OCI-LY3 (cell line): ENCODE measurements at regions not wholly inside any gene's neighbourhood (a gene's known extent, or its start where the extent isn't known, plus 50 kb on each side); places are given as distances from the start of the nearest gene placed in this dataset.

ENCODE experiments used
- H2AFZ ChIP-seq: fragments of 200-600, 300-600 bp; shearing (Covaris generic); 2 replicates; pipeline ENCODE4 v1.6.0; 2014; ENCODE audit warnings: antibody characterized with exemption, low read depth, low read length
- H3K27ac ChIP-seq: fragments of 200-600, 300-600 bp; sonication (generic); 2 replicates; pipeline ENCODE4 v1.5.1; 2014; ENCODE audit warnings: mild to moderate bottlenecking, low read length, moderate library complexity, mixed read lengths
- H3K27me3 ChIP-seq: fragments of 200-600, 300-600 bp; sonication (generic); 2 replicates; pipeline ENCODE4 v1.6.1; 2014; ENCODE audit warnings: low read depth, low read length, mixed read lengths
- H3K36me3 ChIP-seq: fragments of 200-600, 300-600 bp; sonication (generic); replicated peaks from 2 replicates; pipeline ENCODE3; 2014; ENCODE audit warnings: low read depth, low read length, mixed read lengths
- H3K4me1 ChIP-seq: fragments of 300-600, 200-600 bp; sonication (generic); 2 replicates; pipeline ENCODE4 v1.6.1; 2014; ENCODE audit warnings: low read length, mixed read lengths
- H3K4me2 ChIP-seq: fragments of 200-600, 300-600 bp; sonication (generic); 2 replicates; pipeline ENCODE4 v1.6.1; 2014; ENCODE audit warnings: low read length, mixed read lengths
- H3K4me3 ChIP-seq: fragments of 300-600, 200-600 bp; sonication (generic); 2 replicates; pipeline ENCODE4 v1.5.1; 2014; ENCODE audit warnings: antibody characterized with exemption, mild to moderate bottlenecking, low read length, moderate library complexity
- H3K79me2 ChIP-seq: fragments of 300-600, 200-600 bp; shearing (Covaris generic); 2 replicates; pipeline ENCODE4 v1.6.1; 2014; ENCODE audit warnings: mild to moderate bottlenecking, low read length, mixed read lengths
- H3K9ac ChIP-seq: fragments of 300-600, 200-600 bp; shearing (Covaris generic); 2 replicates; pipeline ENCODE4 v1.6.0; 2014; ENCODE audit warnings: mild to moderate bottlenecking, low read length, moderate library complexity
- H3K9me3 ChIP-seq: fragments of 200-600, 300-600 bp; shearing (Covaris generic); 2 replicates; pipeline ENCODE4 v1.6.1; 2014; ENCODE audit warnings: low read length, mixed read lengths; ENCODE audit not compliant: insufficient read depth
- H4K20me1 ChIP-seq: fragments of 200-600, 300-600 bp; sonication (generic); 2 replicates; pipeline ENCODE4 v1.6.1; 2016; ENCODE audit warnings: low read length, mixed read lengths; ENCODE audit not compliant: insufficient read depth
- EZH2phosphoT487 ChIP-seq: fragments of 200-600 bp; shearing (Covaris generic); IDR thresholded peaks from 2 replicates; pipeline ENCODE4 v1.6.1; 2018; ENCODE audit warnings: antibody characterized with exemption, mixed run types, low read depth
- TF ChIP-seq, protein P1 (sequence below): fragments of 200-600, 300-600 bp; sonication (generic); IDR thresholded peaks from 2 replicates; pipeline ENCODE4 v1.5.1; 2014; ENCODE audit warnings: antibody characterized with exemption, low read length, low read depth

DNA sequence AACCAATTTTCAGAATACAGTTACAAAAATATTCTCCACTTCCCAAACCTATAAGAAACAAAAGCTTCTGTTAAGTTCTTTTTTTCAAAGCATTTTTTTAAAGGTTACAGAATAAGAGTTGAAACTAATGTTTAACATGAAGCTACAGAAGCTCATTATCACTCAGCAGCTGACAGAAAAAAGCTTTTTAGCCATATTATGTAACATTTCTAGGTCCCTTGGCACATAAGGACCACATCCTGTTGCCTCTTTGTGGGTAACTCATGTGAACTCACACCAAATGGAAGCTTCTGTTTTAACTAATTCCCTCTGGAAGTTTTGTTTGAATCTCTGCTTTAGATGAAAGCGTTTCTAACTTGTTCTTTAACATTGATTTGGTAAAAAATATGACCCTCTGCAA lies 242.5 kb upstream of the TMPRSS15 start:
- H3K4me3 ChIP-seq, result no peak overlapping the region

DNA sequence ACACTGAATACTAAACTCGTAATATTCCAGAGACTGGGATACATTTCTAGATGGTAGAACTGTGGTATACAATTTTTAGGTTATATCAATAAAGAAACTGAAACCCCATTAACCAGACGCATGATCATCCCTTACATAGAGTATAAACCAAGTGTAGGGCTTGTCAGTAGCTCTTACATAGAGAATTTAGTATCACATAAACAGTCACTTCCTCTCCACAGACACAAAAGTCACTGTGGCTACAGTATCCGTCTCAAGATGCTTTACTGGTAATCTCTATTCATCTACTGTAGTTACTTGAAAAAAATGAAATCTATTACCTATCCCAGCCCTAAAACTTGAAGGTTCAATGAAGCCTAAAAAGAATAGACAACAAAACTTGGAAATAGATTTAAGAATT lies 252.3 kb upstream of the TMPRSS15 start:
- no peak for TF ChIP-seq EZH2phosphoT487
- H3K27me3 ChIP-seq, result no peaks in the 10 kb centered on the region
- H4K20me1 ChIP-seq, result no peaks in the 10 kb centered on the region
- H3K9ac ChIP-seq, result no peak overlapping the region
- H2AFZ ChIP-seq, result no peak overlapping the region
- no peaks in the 10 kb centered on the region for H3K4me1 ChIP-seq
- H3K9me3 ChIP-seq, result no peaks in the 10 kb centered on the region
- no peak overlapping the region for H3K4me2 ChIP-seq
- H3K27ac ChIP-seq, result no peak overlapping the region
- H3K4me3 ChIP-seq, result no peak overlapping the region
- no peaks in the 10 kb centered on the region for H3K79me2 ChIP-seq
- H3K36me3 ChIP-seq, result no peaks in the 10 kb centered on the region

More for the DNA sequence above, 242.5 kb upstream of the TMPRSS15 start:
- Histone ChIP-seq H3K36me3 (no peaks in the 10 kb centered on the region), H2AFZ (no peak overlapping the region), H3K9me3 (no peaks in the 10 kb centered on the region), H3K4me2 (no peak overlapping the region), H3K27me3 (no peaks in the 10 kb centered on the region), H3K79me2 (no peaks in the 10 kb centered on the region), H4K20me1 (no peaks in the 10 kb centered on the region), H3K9ac (no peak overlapping the region), H3K27ac (no peak overlapping the region), H3K4me1 (no peaks in the 10 kb centered on the region)
- no peak for TF ChIP-seq EZH2phosphoT487
- TF ChIP-seq, protein P1, sequence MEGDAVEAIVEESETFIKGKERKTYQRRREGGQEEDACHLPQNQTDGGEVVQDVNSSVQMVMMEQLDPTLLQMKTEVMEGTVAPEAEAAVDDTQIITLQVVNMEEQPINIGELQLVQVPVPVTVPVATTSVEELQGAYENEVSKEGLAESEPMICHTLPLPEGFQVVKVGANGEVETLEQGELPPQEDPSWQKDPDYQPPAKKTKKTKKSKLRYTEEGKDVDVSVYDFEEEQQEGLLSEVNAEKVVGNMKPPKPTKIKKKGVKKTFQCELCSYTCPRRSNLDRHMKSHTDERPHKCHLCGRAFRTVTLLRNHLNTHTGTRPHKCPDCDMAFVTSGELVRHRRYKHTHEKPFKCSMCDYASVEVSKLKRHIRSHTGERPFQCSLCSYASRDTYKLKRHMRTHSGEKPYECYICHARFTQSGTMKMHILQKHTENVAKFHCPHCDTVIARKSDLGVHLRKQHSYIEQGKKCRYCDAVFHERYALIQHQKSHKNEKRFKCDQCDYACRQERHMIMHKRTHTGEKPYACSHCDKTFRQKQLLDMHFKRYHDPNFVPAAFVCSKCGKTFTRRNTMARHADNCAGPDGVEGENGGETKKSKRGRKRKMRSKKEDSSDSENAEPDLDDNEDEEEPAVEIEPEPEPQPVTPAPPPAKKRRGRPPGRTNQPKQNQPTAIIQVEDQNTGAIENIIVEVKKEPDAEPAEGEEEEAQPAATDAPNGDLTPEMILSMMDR, result no peak

DNA sequence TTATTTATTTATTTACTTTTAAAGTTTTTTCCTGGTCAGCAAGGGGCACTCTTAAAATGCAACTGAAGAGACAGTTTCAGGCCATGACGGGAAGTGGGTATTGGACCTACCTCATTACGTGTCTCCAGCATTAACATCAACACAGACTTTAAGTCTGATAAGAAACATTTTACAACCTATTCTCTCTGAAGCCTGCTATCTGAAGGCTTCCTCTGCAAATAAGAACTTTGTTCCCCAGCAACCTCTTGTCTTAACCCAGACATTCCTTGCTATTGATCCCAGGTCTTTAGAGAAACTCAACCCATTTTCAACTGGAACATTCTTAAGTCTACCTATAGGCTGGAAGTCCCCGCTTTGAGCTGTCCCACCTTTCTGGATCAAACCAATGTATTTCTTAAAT lies 258.3 kb upstream of the TMPRSS15 start:
- H3K9ac ChIP-seq, result no peak overlapping the region
- H3K27me3 ChIP-seq, result no peaks in the 10 kb centered on the region
- no peak overlapping the region for H2AFZ ChIP-seq
- no peak overlapping the region for H3K4me2 ChIP-seq
- no peaks in the 10 kb centered on the region for H4K20me1 ChIP-seq
- H3K4me1 ChIP-seq, result no peaks in the 10 kb centered on the region
- H3K4me3 ChIP-seq, result no peak overlapping the region
- H3K79me2 ChIP-seq, result no peaks in the 10 kb centered on the region
- no peak overlapping the region for H3K27ac ChIP-seq
- TF ChIP-seq EZH2phosphoT487, result no peak
- TF ChIP-seq, protein P1, result no peak
- H3K9me3 ChIP-seq, result no peaks in the 10 kb centered on the region
- no peaks in the 10 kb centered on the region for H3K36me3 ChIP-seq

DNA sequence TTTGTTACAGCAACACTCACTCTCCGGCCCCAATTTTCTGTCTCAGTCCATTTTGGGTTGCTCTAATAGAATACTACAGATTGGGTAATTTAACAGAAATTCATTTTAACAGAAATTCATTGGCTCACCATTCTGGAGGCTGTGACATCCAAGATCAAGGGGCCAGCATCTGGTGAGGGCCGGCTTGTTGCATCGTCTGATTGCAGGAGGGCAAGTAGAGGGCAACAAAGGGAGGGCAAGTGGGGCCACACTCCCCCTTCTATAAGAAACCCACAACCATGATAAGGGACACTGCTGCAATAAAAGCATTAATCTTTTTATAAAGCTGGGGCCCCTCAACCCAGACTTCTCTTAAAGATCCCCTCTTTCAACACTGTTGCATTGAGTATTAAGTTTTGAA lies 260.1 kb upstream of the TMPRSS15 start:
- TF ChIP-seq, protein P1, result no peak
- Histone ChIP-seq H2AFZ (no peak overlapping the region), H3K27ac (no peak overlapping the region)

DNA sequence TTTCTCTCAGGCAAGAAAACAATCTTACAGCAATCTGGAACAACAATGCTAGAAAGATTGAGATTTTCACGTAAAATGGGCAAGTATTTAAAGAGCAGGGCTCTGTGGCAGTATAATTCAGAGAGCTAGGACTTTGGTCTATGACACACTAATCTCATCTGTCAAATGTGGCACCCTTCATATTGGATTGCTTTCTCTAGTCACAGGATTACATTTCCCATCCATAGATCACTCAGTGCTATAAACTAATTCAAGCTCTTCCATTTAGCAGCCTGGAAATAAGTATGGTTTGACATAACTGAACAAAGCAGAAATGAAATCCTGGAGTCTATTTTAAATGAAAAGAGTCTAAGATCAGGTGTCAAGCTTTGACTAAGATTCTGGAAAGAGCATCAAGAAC lies 263.1 kb upstream of the TMPRSS15 start:
- Histone ChIP-seq H3K4me2 (no peak overlapping the region), H3K4me3 (no peak overlapping the region), H3K36me3 (no peaks in the 10 kb centered on the region), H3K9me3 (no peaks in the 10 kb centered on the region), H4K20me1 (no peaks in the 10 kb centered on the region), H3K27ac (no peak overlapping the region), H3K79me2 (no peaks in the 10 kb centered on the region), H3K9ac (no peak overlapping the region), H3K4me1 (no peaks in the 10 kb centered on the region), H2AFZ (no peak overlapping the region), H3K27me3 (no peaks in the 10 kb centered on the region)
- TF ChIP-seq EZH2phosphoT487, result no peak
- TF ChIP-seq, protein P1, result no peak

More for the DNA sequence above, 260.1 kb upstream of the TMPRSS15 start:
- H3K9me3 ChIP-seq, result no peaks in the 10 kb centered on the region
- H3K27me3 ChIP-seq, result no peaks in the 10 kb centered on the region
- no peak overlapping the region for H3K9ac ChIP-seq
- no peaks in the 10 kb centered on the region for H4K20me1 ChIP-seq
- no peaks in the 10 kb centered on the region for H3K36me3 ChIP-seq
- no peak overlapping the region for H3K4me2 ChIP-seq
- no peaks in the 10 kb centered on the region for H3K4me1 ChIP-seq
- no peaks in the 10 kb centered on the region for H3K79me2 ChIP-seq
- no peak overlapping the region for H3K4me3 ChIP-seq
